GM23338 (cell line): ENCODE measurements at regions not wholly inside any gene's neighbourhood (a gene's known extent, or its start where the extent isn't known, plus 50 kb on each side); places are given as distances from the start of the nearest gene placed in this dataset.
A peak's percentile ranks its signal among the peaks of the same experiment; 100 is the strongest.

Source experiments
- ATAC-seq: fragments of 200-7000 bp; cut with Tn5 transposase; 3 replicates; pipeline ENCODE4 v1.9.1; 2020
- DNase-seq: peaks from one replicate; pipeline ENCODE4 v3.0.0-alpha.2; 2015; ENCODE audit warnings: low spot score
- H2AFZ ChIP-seq: fragments of 200-600 bp; sonication (generic); 2 replicates; pipeline ENCODE4 v1.8.0; 2016; ENCODE audit warnings: antibody characterized with exemption, mild to moderate bottlenecking, moderate library complexity
- H3F3A ChIP-seq: fragments of 200-600 bp; sonication (generic); replicated peaks from 2 replicates; pipeline ENCODE4 v1.8.0; 2017; ENCODE audit warnings: antibody characterized with exemption, mixed run types, low read depth
- H3K27ac ChIP-seq: fragments of 200-600 bp; sonication (generic); 2 replicates; pipeline ENCODE4 v1.6.1; 2016; ENCODE audit warnings: low read depth
- H3K27me3 ChIP-seq: fragments of 200-600 bp; sonication (generic); 2 replicates; pipeline ENCODE4 v1.8.0; 2016; ENCODE audit warnings: mild to moderate bottlenecking, mixed run types, moderate library complexity; ENCODE audit not compliant: insufficient read depth
- H3K36me3 ChIP-seq: fragments of 200-600 bp; sonication (generic); 2 replicates; pipeline ENCODE4 v1.8.0; 2016; ENCODE audit warnings: mild to moderate bottlenecking; ENCODE audit not compliant: insufficient read depth
- H3K4me1 ChIP-seq: fragments of 200-600 bp; sonication (generic); 2 replicates; pipeline ENCODE4 v1.8.0; 2016; ENCODE audit warnings: mild to moderate bottlenecking, moderate library complexity; ENCODE audit not compliant: insufficient read depth
- H3K4me2 ChIP-seq: fragments of 200-600 bp; sonication (generic); 2 replicates; pipeline ENCODE4 v1.7.1; 2017; ENCODE audit warnings: mixed run types
- H3K4me3 ChIP-seq: fragments of 200-600 bp; sonication (generic); 2 replicates; pipeline ENCODE4 v1.6.1; 2016; ENCODE audit warnings: mixed run types
- H3K79me2 ChIP-seq: fragments of 200-600 bp; sonication (generic); replicated peaks from 2 replicates; pipeline ENCODE4 v1.8.0; 2017; ENCODE audit warnings: mild to moderate bottlenecking; ENCODE audit not compliant: insufficient read depth
- H3K9me2 ChIP-seq: fragments of 200-600 bp; sonication (generic); 2 replicates; pipeline ENCODE4 v1.8.0; 2017; ENCODE audit not compliant: insufficient read depth
- H4K20me1 ChIP-seq: fragments of 200-600 bp; sonication (generic); replicated peaks from 2 replicates; pipeline ENCODE4 v1.8.0; 2017; ENCODE audit warnings: mild to moderate bottlenecking; ENCODE audit not compliant: insufficient read depth
- H3K27ac Mint-ChIP-seq: 2 replicates; pipeline ENCODE4 v1.8.0; 2020; ENCODE audit warnings: inconsistent platforms, mild to moderate bottlenecking, moderate library complexity, mixed read lengths
- H3K27me3 Mint-ChIP-seq: 3 replicates; pipeline ENCODE4 v1.8.0; 2022; ENCODE audit warnings: low read depth, mild to moderate bottlenecking, moderate library complexity, mixed read lengths, inconsistent platforms; ENCODE audit not compliant: insufficient read depth, poor library complexity
- H3K36me3 Mint-ChIP-seq: 3 replicates; pipeline ENCODE4 v1.8.0; 2021; ENCODE audit warnings: low read depth, mild to moderate bottlenecking, inconsistent platforms, moderate library complexity, mixed read lengths
- H3K4me1 Mint-ChIP-seq: 3 replicates; pipeline ENCODE4 v1.8.0; 2020; ENCODE audit warnings: mild to moderate bottlenecking, inconsistent platforms, mixed read lengths
- H3K4me3 Mint-ChIP-seq: 3 replicates; pipeline ENCODE4 v1.8.0; 2021; ENCODE audit warnings: moderate library complexity, mild to moderate bottlenecking, inconsistent platforms, mixed read lengths
- H3K9me3 Mint-ChIP-seq: 3 replicates; pipeline ENCODE4 v1.8.0; 2020; ENCODE audit warnings: moderate library complexity, mild to moderate bottlenecking, inconsistent platforms, mixed read lengths
- CREB1 ChIP-seq: fragments of 250-450 bp; sonication (Bioruptor Pico); IDR thresholded peaks from 2 replicates; pipeline ENCODE4 v1.5.0; 2020; ENCODE audit warnings: low read depth, mild to moderate bottlenecking, moderate library complexity
- CTCF ChIP-seq, 2 experiments: fragments of 200-600 bp in 1 of 2; sonication (generic) in 1 of 2; conservative IDR thresholded peaks; 2 replicates each; pipeline versions ENCODE4 v1.5.1 to v1.6.1; 2016 to 2017; ENCODE audit warnings: antibody characterized with exemption in 2 of 2, low read depth in 2 of 2, mild to moderate bottlenecking in 2 of 2, moderate library complexity in 1 of 2
- EZH2 ChIP-seq: fragments of 200-600 bp; sonication (generic); IDR thresholded peaks from one replicate; pipeline ENCODE4 v1.8.0; 2017; ENCODE audit warnings: antibody characterized with exemption, mild to moderate bottlenecking, low read depth; ENCODE audit not compliant: unreplicated experiment
- EZH2phosphoT487 ChIP-seq: fragments of 200-600 bp; sonication (generic); IDR thresholded peaks from one replicate; pipeline ENCODE4 v1.8.1; 2018; ENCODE audit warnings: antibody characterized with exemption; ENCODE audit not compliant: unreplicated experiment
- JUNB ChIP-seq: IDR thresholded peaks from one replicate; pipeline ENCODE4 v1.6.1; 2016; ENCODE audit warnings: antibody characterized with exemption; ENCODE audit not compliant: unreplicated experiment
- NANOG ChIP-seq: IDR thresholded peaks from 2 replicates; pipeline ENCODE4 v1.6.1; 2016; ENCODE audit warnings: antibody characterized with exemption, borderline replicate concordance
- POLR2AphosphoS5 ChIP-seq: IDR thresholded peaks from 2 replicates; pipeline ENCODE4 v1.6.1; 2016; ENCODE audit warnings: antibody characterized with exemption, low read depth
- REST ChIP-seq: IDR thresholded peaks from one replicate; pipeline ENCODE4 v1.6.1; 2018; ENCODE audit warnings: antibody characterized with exemption; ENCODE audit not compliant: unreplicated experiment
- STAT1 ChIP-seq: IDR thresholded peaks from one replicate; pipeline ENCODE4 v1.6.1; 2016; ENCODE audit warnings: antibody characterized with exemption; ENCODE audit not compliant: unreplicated experiment
- ZNF114 ChIP-seq: fragments of 250-450 bp; sonication (Bioruptor Pico); IDR thresholded peaks from 2 replicates; pipeline ENCODE4 v1.5.0; 2020; ENCODE audit warnings: mild to moderate bottlenecking, moderate library complexity
- ZNF331 ChIP-seq: fragments of 250-450 bp; sonication (Bioruptor Pico); IDR thresholded peaks from 2 replicates; pipeline ENCODE4 v1.5.0; 2020; ENCODE audit warnings: low read depth, mild to moderate bottlenecking, moderate library complexity
- ZNF462 ChIP-seq: fragments of 250-450 bp; sonication (Bioruptor Pico); IDR thresholded peaks from 2 replicates; pipeline ENCODE4 v1.5.0; 2020; ENCODE audit warnings: mild to moderate bottlenecking, moderate library complexity

- TF ChIP-seq ZNF462 (CRISPR knock-in tag) (no peak), POLR2AphosphoS5 (no peak), CTCF (conservative IDR thresholded peaks at IDR 0.05; ENCODE audit: low read depth in 2 of 2) (no peak), NANOG (no peak), STAT1 (no peak), ZNF331 (CRISPR knock-in tag) (no peak), REST (no peak), JUNB (no peak), EZH2 (no peak), ZNF114 (CRISPR knock-in tag) (no peak), EZH2phosphoT487 (no peak), CREB1 (no peak)
- Histone ChIP-seq H3K4me2 (no peak overlapping the region), H3K27ac (no peak overlapping the region), H3K4me3 (no peak overlapping the region), H3K36me3 (no peaks in the 10 kb centered on the region), H4K20me1 (no peaks in the 10 kb centered on the region), H3F3A (no peaks in the 10 kb centered on the region), H3K9me2 (no peaks in the 10 kb centered on the region), H3K79me2 (no peaks in the 10 kb centered on the region), H3K27me3 (no peaks in the 10 kb centered on the region), H2AFZ (peak overlapping the region; percentile 72; the same call in 1 of the 2 replicates), H3K4me1 (0 out of 2 replicates have a peak, but pooled peaks cover 4% of the 10 kb centered on the region)
- no peak for ATAC-seq
- no peak for DNase-seq
- 0 out of 2 replicates have a peak overlapping the region, but pooled peaks have one; percentile 34 for H3K27ac Mint-ChIP-seq
- H3K4me3 Mint-ChIP-seq = no peak overlapping the region
- peaks cover 2% of the 10 kb centered on the region for H3K27me3 Mint-ChIP-seq
- no peaks in the 10 kb centered on the region for H3K36me3 Mint-ChIP-seq
- no peaks in the 10 kb centered on the region for H3K9me3 Mint-ChIP-seq
- peaks cover 10% of the 10 kb centered on the region for H3K4me1 Mint-ChIP-seq
Observed at GRCh38 chr3:139260793-139261736, 82.8 kb upstream of the MRPS22 start.
